RWPE2 (cell line): ENCODE measurements at regions not wholly inside any gene's neighbourhood (a gene's known extent, or its start where the extent isn't known, plus 50 kb on each side); places are given as distances from the start of the nearest gene placed in this dataset.
"Not testable (repeated sequence)": the region's sequence is repeated elsewhere in the genome, so short reads cannot be mapped to it uniquely, and the experiment has no call there.

ENCODE experiments used
- ATAC-seq: fragments of 200-7000 bp; cut with Tn5 transposase; 3 replicates; pipeline ENCODE4 v1.9.1; 2021; ENCODE audit warnings: low read depth
- DNase-seq: peaks from one replicate; pipeline ENCODE4 v3.0.0-alpha.2; 2020; ENCODE audit warnings: low spot score
- H3K27ac ChIP-seq: fragments of 450-650 bp; 2 replicates; pipeline ENCODE4 v1.5.1; 2017; ENCODE audit warnings: mild to moderate bottlenecking; ENCODE audit not compliant: poor library complexity, severe bottlenecking
- H3K27me3 ChIP-seq: fragments of 250-450 bp; sonication (Bioruptor Pico); 2 replicates; pipeline ENCODE4 v1.5.1; 2021; ENCODE audit warnings: mild to moderate bottlenecking, moderate library complexity; ENCODE audit not compliant: insufficient read depth, poor library complexity, severe bottlenecking
- H3K36me3 ChIP-seq: fragments of 250-450 bp; sonication (Bioruptor Pico); 2 replicates; pipeline ENCODE4 v1.5.1; 2020; ENCODE audit warnings: low read depth, mild to moderate bottlenecking, moderate library complexity
- H3K4me1 ChIP-seq: fragments of 250-450 bp; sonication (Bioruptor Pico); 2 replicates; pipeline ENCODE4 v1.5.1; 2021; ENCODE audit warnings: mild to moderate bottlenecking, moderate library complexity; ENCODE audit not compliant: insufficient read depth, poor library complexity, severe bottlenecking
- H3K4me3 ChIP-seq: fragments of 250-450 bp; sonication (Bioruptor Pico); 2 replicates; pipeline ENCODE4 v1.5.1; 2021; ENCODE audit warnings: mild to moderate bottlenecking, moderate library complexity; ENCODE audit not compliant: severe bottlenecking
- H3K9me3 ChIP-seq: fragments of 250-450 bp; sonication (Bioruptor Pico); 2 replicates; pipeline ENCODE4 v1.5.1; 2021; ENCODE audit warnings: mild to moderate bottlenecking, moderate library complexity; ENCODE audit not compliant: severe bottlenecking
- CTCF ChIP-seq: fragments of 450-650 bp; IDR thresholded peaks from one replicate; pipeline ENCODE4 v1.5.1; 2017; ENCODE audit warnings: mild to moderate bottlenecking, moderate library complexity; ENCODE audit not compliant: poor library complexity, severe bottlenecking

GRCh38 chr13:76271728-76272232 lies 614.4 kb downstream of the KCTD12 start:
- TF ChIP-seq CTCF, result no peak
- ATAC-seq (no peak), DNase-seq (no peak)
- Histone ChIP-seq H3K4me1 (no peaks in the 10 kb centered on the region), H3K4me3 (no peak overlapping the region), H3K27me3 (peaks cover 3% of the 10 kb centered on the region), H3K36me3 (no peaks in the 10 kb centered on the region), H3K9me3 (no peaks in the 10 kb centered on the region), H3K27ac (no peak overlapping the region)

- not testable (repeated sequence) for H3K4me3 ChIP-seq, H3K36me3 ChIP-seq, H3K27ac ChIP-seq, H3K9me3 ChIP-seq, ATAC-seq, H3K27me3 ChIP-seq, H3K4me1 ChIP-seq, DNase-seq
Observed at GRCh38 chr13:76268307-76268706, 617.9 kb downstream of the KCTD12 start.

- no peak for TF ChIP-seq CTCF
- Histone ChIP-seq H3K27me3 (no peaks in the 10 kb centered on the region), H3K4me3 (no peak overlapping the region), H3K27ac (no peak overlapping the region), H3K4me1 (no peaks in the 10 kb centered on the region), H3K9me3 (no peaks in the 10 kb centered on the region), H3K36me3 (no peaks in the 10 kb centered on the region)
- DNase-seq (no peak), ATAC-seq (no peak)
Observed at GRCh38 chr13:76267216-76267615, 619.0 kb downstream of the KCTD12 start.

- no peaks in the 10 kb centered on the region for H3K4me1 ChIP-seq
- DNase-seq (no peak), ATAC-seq (no peak)
- no peak overlapping the region for H3K4me3 ChIP-seq
- H3K27ac ChIP-seq, result no peak overlapping the region
- no peaks in the 10 kb centered on the region for H3K27me3 ChIP-seq
- TF ChIP-seq CTCF, result no peak
- no peaks in the 10 kb centered on the region for H3K36me3 ChIP-seq
- no peaks in the 10 kb centered on the region for H3K9me3 ChIP-seq
Observed at GRCh38 chr13:76266561-76266960, 619.6 kb downstream of the KCTD12 start.

GRCh38 chr13:76250211-76250610 lies 614.1 kb downstream of the LMO7 start:
- DNase-seq (no peak), ATAC-seq (no peak)
- Histone ChIP-seq H3K36me3 (no peaks in the 10 kb centered on the region), H3K4me1 (no peaks in the 10 kb centered on the region), H3K27ac (no peak overlapping the region), H3K4me3 (no peak overlapping the region), H3K9me3 (no peaks in the 10 kb centered on the region), H3K27me3 (no peaks in the 10 kb centered on the region)
- no peak for TF ChIP-seq CTCF
